Prostate gland (tissue), 2 donors: ENCODE measurements at regions not wholly inside any gene's neighbourhood (a gene's known extent, or its start where the extent isn't known, plus 50 kb on each side); places are given as distances from the start of the nearest gene placed in this dataset.
A peak's percentile ranks its signal among the peaks of the same experiment; 100 is the strongest.

ENCODE experiments used
- DNase-seq: peaks from one replicate; pipeline ENCODE4 v3.0.0-alpha.2; 2019; ENCODE audit warnings: low spot score
- H3K27ac ChIP-seq, 2 donors: fragments of 200-600 bp; sonication (generic); 2 replicates each; pipeline ENCODE4 v1.5.1; 2017 to 2019
- H3K27me3 ChIP-seq: fragments of 200-600 bp; sonication (generic); replicated peaks from 2 replicates; pipeline ENCODE4 v1.5.1; 2019; ENCODE audit not compliant: insufficient read depth
- H3K36me3 ChIP-seq, 2 donors: fragments of 200-600 bp; sonication (generic); 1 replicate in 1 of 2; 2 replicates in 1 of 2; pipeline versions ENCODE4 v1.5.1 to v1.8.1; 2017 to 2019
- H3K4me1 ChIP-seq: fragments of 200-600 bp; sonication (generic); replicated peaks from 2 replicates; pipeline ENCODE4 v1.5.1; 2019
- H3K4me3 ChIP-seq, 2 donors: fragments of 200-600 bp; sonication (generic); 2 replicates each; pipeline ENCODE4 v1.5.1; 2017 to 2019
- H3K9me3 ChIP-seq: fragments of 200-600 bp; sonication (generic); 2 replicates; pipeline ENCODE4 v1.5.1; 2017
- POLR2A ChIP-seq: fragments of 450-650 bp; IDR thresholded peaks from one replicate; pipeline ENCODE4 v1.6.1; 2016; ENCODE audit warnings: antibody characterized with exemption, mild to moderate bottlenecking
- POLR2AphosphoS5 ChIP-seq: sonication (generic); formaldehyde crosslinking; IDR thresholded peaks from one replicate; pipeline ENCODE4 v1.6.1; 2017; ENCODE audit warnings: antibody characterized with exemption
- WGBS: methylation state at CpG from one replicate; pipeline ENCODE4 v1.1.5; 2018; 5-methylcytosine and 5-hydroxymethylcytosine counted together
- intact Hi-C: fragments of 100-400 bp; cut with DNase I; formaldehyde crosslinking; loops from one replicate; pipeline ENCODE4 v1.14.2; 2022
- TF ChIP-seq, protein P1 (sequence below), 4 experiments: fragments of 200-600 bp in 2 of 4; fragments of 450-650 bp in 2 of 4; sonication (generic) in 2 of 4; IDR thresholded peaks; 1 replicate in 3 of 4; 2 replicates in 1 of 4; pipeline ENCODE4 v1.5.1; 2016 to 2019; ENCODE audit warnings: antibody characterized with exemption in 4 of 4, mild to moderate bottlenecking in 2 of 4, moderate library complexity in 2 of 4

DNA sequence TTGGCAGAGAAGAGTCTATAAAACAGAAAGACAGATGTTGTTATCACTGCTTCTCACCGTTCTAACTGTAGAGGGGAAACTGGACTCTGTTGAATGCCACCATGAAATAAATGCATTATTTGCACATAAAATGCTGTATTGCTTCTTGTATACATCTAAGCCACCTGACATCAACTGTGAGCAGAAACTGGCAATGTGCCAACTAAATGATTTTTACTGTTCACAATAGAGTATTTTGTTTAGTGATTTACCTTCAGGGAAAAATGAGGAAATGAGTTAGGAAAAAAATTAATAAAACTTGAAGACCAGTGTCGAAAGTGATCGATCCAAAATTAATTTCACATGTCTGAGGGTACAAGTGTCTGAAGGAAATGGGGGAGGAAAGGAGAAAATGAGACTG lies 65.9 kb upstream of the TNIP3 start:
- Histone ChIP-seq H3K4me1 (no peaks in the 10 kb centered on the region), H3K4me3 (no peak overlapping the region), H3K9me3 (no peaks in the 10 kb centered on the region), H3K27ac (no peak overlapping the region), H3K36me3 (no peaks in the 10 kb centered on the region), H3K27me3 (no peaks in the 10 kb centered on the region)
- intact Hi-C loops = no loop called here
- TF ChIP-seq POLR2A (no peak), POLR2AphosphoS5 (no peak)
- TF ChIP-seq, protein P1, sequence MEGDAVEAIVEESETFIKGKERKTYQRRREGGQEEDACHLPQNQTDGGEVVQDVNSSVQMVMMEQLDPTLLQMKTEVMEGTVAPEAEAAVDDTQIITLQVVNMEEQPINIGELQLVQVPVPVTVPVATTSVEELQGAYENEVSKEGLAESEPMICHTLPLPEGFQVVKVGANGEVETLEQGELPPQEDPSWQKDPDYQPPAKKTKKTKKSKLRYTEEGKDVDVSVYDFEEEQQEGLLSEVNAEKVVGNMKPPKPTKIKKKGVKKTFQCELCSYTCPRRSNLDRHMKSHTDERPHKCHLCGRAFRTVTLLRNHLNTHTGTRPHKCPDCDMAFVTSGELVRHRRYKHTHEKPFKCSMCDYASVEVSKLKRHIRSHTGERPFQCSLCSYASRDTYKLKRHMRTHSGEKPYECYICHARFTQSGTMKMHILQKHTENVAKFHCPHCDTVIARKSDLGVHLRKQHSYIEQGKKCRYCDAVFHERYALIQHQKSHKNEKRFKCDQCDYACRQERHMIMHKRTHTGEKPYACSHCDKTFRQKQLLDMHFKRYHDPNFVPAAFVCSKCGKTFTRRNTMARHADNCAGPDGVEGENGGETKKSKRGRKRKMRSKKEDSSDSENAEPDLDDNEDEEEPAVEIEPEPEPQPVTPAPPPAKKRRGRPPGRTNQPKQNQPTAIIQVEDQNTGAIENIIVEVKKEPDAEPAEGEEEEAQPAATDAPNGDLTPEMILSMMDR (IDR thresholded peaks at IDR 0.05) = no peak
- WGBS = 74% methylated on average over 3 of the region's 3 CpGs
- DNase-seq = no peak

DNA sequence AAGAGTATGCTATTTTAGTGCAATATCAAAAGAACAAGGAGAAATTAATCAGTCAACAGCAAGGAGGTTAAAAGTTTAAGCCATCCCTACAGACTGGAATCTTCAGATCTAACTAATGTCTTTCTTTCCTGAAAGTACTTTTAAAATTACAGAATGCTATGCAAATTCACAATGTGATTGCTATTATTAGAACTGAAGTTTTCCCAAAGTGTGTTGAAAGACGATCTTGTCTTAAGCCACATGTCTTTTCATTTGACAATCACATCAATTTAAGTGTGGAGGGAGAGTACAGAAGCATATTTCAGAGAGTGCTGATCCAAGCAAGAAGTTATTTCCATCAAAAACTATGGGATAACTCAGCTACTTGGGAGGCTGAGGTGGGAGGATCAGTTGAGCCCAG lies 64.7 kb upstream of the TNIP3 start:
- 47% methylated on average over 1 of the region's 1 CpG for WGBS
- Histone ChIP-seq H3K36me3 (no peaks in the 10 kb centered on the region), H3K4me3 (no peak overlapping the region), H3K4me1 (no peaks in the 10 kb centered on the region), H3K27me3 (no peaks in the 10 kb centered on the region), H3K27ac (no peak overlapping the region), H3K9me3 (no peaks in the 10 kb centered on the region)
- TF ChIP-seq POLR2A = no peak
- TF ChIP-seq POLR2AphosphoS5 = no peak
- TF ChIP-seq, protein P1 (IDR thresholded peaks at IDR 0.05) = no peak
- intact Hi-C loops = no loop called here
- no peak for DNase-seq

DNA sequence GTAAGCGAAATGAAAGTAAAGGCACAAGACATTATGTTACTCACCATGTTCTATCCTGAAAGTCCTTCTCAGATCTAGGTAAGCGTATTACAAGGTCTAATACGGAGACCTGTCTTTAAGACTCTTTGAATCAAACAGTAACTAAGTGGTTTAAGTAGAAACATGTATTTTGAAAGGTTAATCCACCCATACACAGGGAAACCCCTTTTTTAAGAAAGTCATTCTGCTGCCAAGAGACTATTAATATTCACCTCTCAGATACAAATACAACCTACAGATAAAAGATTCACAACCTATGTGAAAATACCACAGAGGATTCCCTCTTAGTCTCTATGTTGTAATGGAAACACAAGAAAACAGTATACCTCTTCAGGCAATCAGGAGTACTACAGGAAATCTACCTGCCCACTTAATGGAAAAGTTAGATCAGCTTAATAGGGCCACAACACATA lies 63.2 kb upstream of the TNIP3 start:
- TF ChIP-seq, protein P1 (IDR thresholded peaks at IDR 0.05) = peak in 1 of 4 experiments; percentile 10
- no peak for TF ChIP-seq POLR2A

DNA sequence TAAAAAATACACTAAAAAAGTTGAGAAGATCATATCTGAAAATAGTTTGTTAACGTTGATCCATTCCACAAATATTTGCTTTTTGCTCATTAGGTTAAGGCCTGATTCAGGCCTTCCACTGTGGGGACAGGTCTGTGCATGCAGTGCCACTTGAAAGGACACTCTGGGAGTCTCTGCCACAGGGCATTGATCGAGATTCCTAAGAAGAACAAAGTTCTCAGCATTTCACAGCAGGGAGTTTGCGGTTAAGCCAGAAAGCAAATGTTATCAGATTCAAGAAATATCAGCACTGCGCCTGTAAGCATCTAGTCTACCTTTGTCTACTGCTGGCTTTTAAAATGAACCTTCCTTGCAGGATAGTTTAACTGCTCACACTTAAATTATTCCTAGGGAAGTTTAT lies 62.2 kb upstream of the TNIP3 start:
- no peak overlapping the region for H3K27ac ChIP-seq
- H3K4me3 ChIP-seq = no peak overlapping the region
- DNase-seq = no peak
- no peaks in the 10 kb centered on the region for H3K36me3 ChIP-seq
- intact Hi-C loops = no loop called here
- no peaks in the 10 kb centered on the region for H3K4me1 ChIP-seq
- 55% methylated on average over 4 of the region's 4 CpGs for WGBS
- no peaks in the 10 kb centered on the region for H3K9me3 ChIP-seq
- TF ChIP-seq POLR2AphosphoS5 (no peak), POLR2A (no peak)
- TF ChIP-seq, protein P1 (IDR thresholded peaks at IDR 0.05) = no peak
- no peaks in the 10 kb centered on the region for H3K27me3 ChIP-seq

More for the DNA sequence above, 63.2 kb upstream of the TNIP3 start:
- H3K27me3 ChIP-seq = no peaks in the 10 kb centered on the region
- DNase-seq = no peak
- H3K9me3 ChIP-seq = no peaks in the 10 kb centered on the region
- intact Hi-C loops = no loop called here
- H3K4me3 ChIP-seq = no peak overlapping the region
- H3K36me3 ChIP-seq = no peaks in the 10 kb centered on the region
- H3K27ac ChIP-seq = no peak overlapping the region
- H3K4me1 ChIP-seq = no peaks in the 10 kb centered on the region
- 90% methylated on average over 3 of the region's 3 CpGs for WGBS

DNA sequence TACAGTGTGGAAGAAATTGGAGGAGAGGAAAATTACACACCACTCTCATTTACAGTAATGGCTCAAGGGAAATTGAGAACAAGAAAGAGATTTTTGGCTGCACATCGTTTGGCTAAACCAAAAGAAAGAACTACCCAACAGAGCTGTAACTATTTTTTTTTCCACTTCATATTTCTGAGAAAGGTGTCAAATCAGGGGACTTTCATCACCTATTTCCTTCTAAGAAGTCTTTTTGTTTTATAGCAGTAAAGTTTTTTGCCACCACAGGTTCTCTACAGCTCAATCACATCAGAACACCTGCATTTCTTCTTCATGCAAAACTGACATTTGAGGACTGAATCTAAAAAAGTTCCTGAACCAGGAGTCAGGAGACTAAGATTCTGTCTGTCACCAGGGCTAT lies 57.5 kb upstream of the TNIP3 start:
- Histone ChIP-seq H3K27me3 (no peaks in the 10 kb centered on the region), H3K27ac (no peak overlapping the region), H3K4me1 (no peaks in the 10 kb centered on the region), H3K36me3 (no peaks in the 10 kb centered on the region), H3K4me3 (no peak overlapping the region), H3K9me3 (no peaks in the 10 kb centered on the region)
- TF ChIP-seq, protein P1 (IDR thresholded peaks at IDR 0.05) = no peak
- TF ChIP-seq POLR2A (no peak), POLR2AphosphoS5 (no peak)
- WGBS = 26% methylated on average over 1 of the region's 1 CpG
- intact Hi-C loops = no loop called here
- no peak for DNase-seq
